BLaER1 (cell line): ENCODE measurements at regions not wholly inside any gene's neighbourhood (a gene's known extent, or its start where the extent isn't known, plus 50 kb on each side); places are given as distances from the start of the nearest gene placed in this dataset.
A peak's percentile ranks its signal among the peaks of the same experiment; 100 is the strongest.

Experiments used
- H3K27ac ChIP-seq: shearing (Covaris generic); formaldehyde crosslinking; 2 replicates; pipeline ENCODE4 v1.8.1; 2022
- H3K27me3 ChIP-seq: shearing (Covaris generic); formaldehyde crosslinking; 2 replicates; pipeline ENCODE4 v1.8.1; 2022
- H3K36me3 ChIP-seq: shearing (Covaris generic); formaldehyde crosslinking; 2 replicates; pipeline ENCODE4 v1.8.1; 2022
- H3K4me1 ChIP-seq: shearing (Covaris generic); formaldehyde crosslinking; 2 replicates; pipeline ENCODE4 v1.8.1; 2022
- H3K4me2 ChIP-seq: shearing (Covaris generic); formaldehyde crosslinking; 2 replicates; pipeline ENCODE4 v1.8.1; 2022
- H3K4me3 ChIP-seq: shearing (Covaris generic); formaldehyde crosslinking; 2 replicates; pipeline ENCODE4 v1.8.1; 2022
- H3K9ac ChIP-seq: shearing (Covaris generic); formaldehyde crosslinking; 2 replicates; pipeline ENCODE4 v1.8.1; 2022
- H3K9me3 ChIP-seq: shearing (Covaris generic); formaldehyde crosslinking; 2 replicates; pipeline ENCODE4 v1.8.1; 2022
- H4K20me1 ChIP-seq: shearing (Covaris generic); formaldehyde crosslinking; 2 replicates; pipeline ENCODE4 v1.8.1; 2022
- Cebpa-rat ChIP-seq: shearing (Covaris generic); IDR thresholded peaks from 2 replicates; pipeline ENCODE4 v1.8.1; 2022

DNA sequence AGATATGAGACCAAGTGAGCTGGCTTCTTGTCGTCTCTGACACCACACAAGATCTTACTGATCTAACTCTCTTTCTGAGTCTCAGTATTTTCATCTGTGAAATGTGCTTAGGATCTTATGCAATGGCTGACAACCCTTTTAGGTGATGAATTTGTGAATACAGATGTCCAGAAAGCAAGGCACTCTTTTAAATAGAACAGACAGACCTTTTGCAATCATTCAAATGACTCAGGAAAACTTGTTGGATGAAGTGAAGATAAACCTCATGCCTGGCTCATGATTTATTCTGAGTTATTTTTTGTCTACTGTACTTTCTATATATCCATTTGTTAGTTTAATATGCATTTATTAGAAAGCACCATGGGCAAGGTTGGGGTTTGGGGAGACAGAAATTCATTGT is 411.3 kb downstream of the PTPRU start:
- TF ChIP-seq Cebpa-rat = no peak
- Histone ChIP-seq H3K4me1 (peaks cover 40% of the 10 kb centered on the region), H3K27ac (no peak overlapping the region), H3K9ac (no peak overlapping the region), H3K36me3 (no peaks in the 10 kb centered on the region), H4K20me1 (no peaks in the 10 kb centered on the region), H3K4me2 (no peak overlapping the region), H3K9me3 (no peaks in the 10 kb centered on the region), H3K4me3 (no peak overlapping the region), H3K27me3 (no peaks in the 10 kb centered on the region)

DNA sequence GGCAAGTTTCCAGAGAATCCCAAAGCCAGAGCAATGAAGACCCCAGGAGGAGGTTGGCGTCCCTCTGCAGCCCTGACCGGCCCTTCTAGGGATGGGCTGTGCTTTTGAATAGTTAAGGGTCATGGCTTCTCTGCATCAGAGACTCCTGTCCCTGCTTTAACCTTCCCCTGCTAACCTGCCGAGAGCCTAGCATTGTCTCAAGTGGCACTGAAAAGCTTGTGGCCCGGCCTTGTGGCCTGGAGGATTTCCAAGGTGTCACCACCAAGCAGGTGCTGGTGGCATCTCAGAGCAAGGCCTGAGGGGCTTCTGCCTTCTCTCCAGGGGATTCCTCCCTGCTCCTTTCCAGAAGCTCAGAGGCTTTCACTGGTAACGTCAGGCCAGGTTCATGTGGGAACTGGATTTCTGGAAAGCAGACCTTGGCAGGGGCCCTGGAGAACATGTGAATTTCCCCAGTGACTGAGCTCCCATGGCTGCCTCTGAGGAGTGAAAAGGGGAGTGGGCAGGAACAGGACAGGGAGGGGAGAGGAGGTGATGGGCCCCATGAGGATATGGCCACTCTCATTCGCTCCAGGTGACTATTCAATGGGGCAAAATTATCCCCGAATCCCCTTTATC is 409.9 kb downstream of the PTPRU start:
- no peak overlapping the region for H3K9ac ChIP-seq
- H3K27ac ChIP-seq = no peak overlapping the region
- H3K4me3 ChIP-seq = no peak overlapping the region
- H3K36me3 ChIP-seq = no peaks in the 10 kb centered on the region
- H4K20me1 ChIP-seq = no peaks in the 10 kb centered on the region
- H3K4me2 ChIP-seq = peak overlapping the region; percentile 19; the same call in 1 of the 2 replicates
- H3K9me3 ChIP-seq = no peaks in the 10 kb centered on the region
- peaks cover 49% of the 10 kb centered on the region for H3K4me1 ChIP-seq
- no peak for TF ChIP-seq Cebpa-rat
- H3K27me3 ChIP-seq = no peaks in the 10 kb centered on the region

DNA sequence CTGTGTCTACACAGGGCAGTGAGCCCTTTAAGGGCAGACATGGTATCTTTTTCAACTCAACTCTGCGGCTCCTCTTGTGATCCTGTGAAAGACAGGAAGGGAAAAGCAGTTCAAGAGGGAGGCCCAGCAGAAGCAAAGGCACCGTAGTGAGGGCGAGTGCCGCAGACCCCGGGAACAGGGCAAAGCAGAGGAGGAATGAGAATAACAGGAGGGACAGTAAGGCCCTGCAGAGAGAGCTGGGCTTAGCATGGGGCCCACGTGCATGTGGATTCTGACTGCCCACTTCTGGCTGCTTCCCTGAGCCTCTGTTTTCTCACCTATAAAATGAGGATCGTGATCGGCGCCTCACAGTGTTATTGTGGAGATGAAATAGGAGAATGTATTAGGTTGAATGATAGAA is 409.3 kb downstream of the PTPRU start:
- no peak for TF ChIP-seq Cebpa-rat
- H4K20me1 ChIP-seq = no peaks in the 10 kb centered on the region
- H3K27me3 ChIP-seq = no peaks in the 10 kb centered on the region
- peaks cover 49% of the 10 kb centered on the region for H3K4me1 ChIP-seq
- peak overlapping the region; percentile 28; the same call in 1 of the 2 replicates for H3K4me2 ChIP-seq
- no peaks in the 10 kb centered on the region for H3K36me3 ChIP-seq
- no peaks in the 10 kb centered on the region for H3K9me3 ChIP-seq
- no peak overlapping the region for H3K27ac ChIP-seq
- no peak overlapping the region for H3K4me3 ChIP-seq
- no peak overlapping the region for H3K9ac ChIP-seq

GRCh38 chr1:29644812-29645211 is 408.5 kb downstream of the PTPRU start:
- H3K9me3 ChIP-seq = no peaks in the 10 kb centered on the region
- H3K4me1 ChIP-seq = peaks cover 49% of the 10 kb centered on the region
- no peaks in the 10 kb centered on the region for H4K20me1 ChIP-seq
- no peak for TF ChIP-seq Cebpa-rat
- H3K36me3 ChIP-seq = no peaks in the 10 kb centered on the region
- H3K27me3 ChIP-seq = no peaks in the 10 kb centered on the region
- no peak overlapping the region for H3K9ac ChIP-seq
- H3K27ac ChIP-seq = no peak overlapping the region
- H3K4me3 ChIP-seq = no peak overlapping the region
- peak overlapping the region; percentile 28 for H3K4me2 ChIP-seq

- TF ChIP-seq Cebpa-rat = no peak
- no peak overlapping the region for H3K9ac ChIP-seq
- peaks cover 52% of the 10 kb centered on the region for H3K4me1 ChIP-seq
- no peaks in the 10 kb centered on the region for H4K20me1 ChIP-seq
- no peak overlapping the region for H3K4me2 ChIP-seq
- H3K4me3 ChIP-seq = no peak overlapping the region
- H3K27me3 ChIP-seq = no peaks in the 10 kb centered on the region
- no peaks in the 10 kb centered on the region for H3K36me3 ChIP-seq
- no peak overlapping the region for H3K27ac ChIP-seq
- no peaks in the 10 kb centered on the region for H3K9me3 ChIP-seq
These were observed 407.6 kb downstream of the PTPRU start for GRCh38 chr1:29643838-29644440.

- Histone ChIP-seq H3K4me2 (no peak overlapping the region), H3K4me3 (no peak overlapping the region), H3K9ac (no peak overlapping the region), H3K27me3 (no peaks in the 10 kb centered on the region), H3K27ac (no peak overlapping the region), H3K36me3 (no peaks in the 10 kb centered on the region), H3K4me1 (peaks cover 52% of the 10 kb centered on the region), H4K20me1 (no peaks in the 10 kb centered on the region), H3K9me3 (no peaks in the 10 kb centered on the region)
- TF ChIP-seq Cebpa-rat = no peak
These were observed 407.0 kb downstream of the PTPRU start for GRCh38 chr1:29643281-29643680.

DNA sequence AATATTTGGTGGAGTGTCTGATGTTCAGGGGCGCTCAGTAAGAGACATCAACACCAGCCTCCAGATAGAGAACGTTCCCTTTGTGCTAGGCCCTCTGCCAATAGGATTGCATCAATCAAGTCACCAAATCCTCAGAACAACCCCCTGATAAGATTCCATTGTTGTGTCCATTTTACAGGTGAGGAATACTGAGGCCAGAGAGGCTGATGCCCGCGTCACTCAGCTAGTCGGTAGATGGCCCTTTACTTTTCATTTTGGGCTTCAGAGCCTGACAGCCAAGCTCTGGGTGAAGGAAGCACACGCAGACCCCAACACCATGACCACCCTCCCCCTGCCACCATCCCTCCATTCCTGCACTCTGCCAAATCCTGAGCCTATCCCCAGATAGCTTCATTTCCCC is 406.2 kb downstream of the PTPRU start:
- Histone ChIP-seq H3K4me1 (peaks cover 52% of the 10 kb centered on the region), H3K4me2 (no peak overlapping the region), H3K27ac (no peak overlapping the region), H3K4me3 (no peak overlapping the region), H3K27me3 (no peaks in the 10 kb centered on the region), H4K20me1 (no peaks in the 10 kb centered on the region), H3K9me3 (no peaks in the 10 kb centered on the region), H3K36me3 (no peaks in the 10 kb centered on the region), H3K9ac (no peak overlapping the region)
- no peak for TF ChIP-seq Cebpa-rat

GRCh38 chr1:29641921-29642320 is 405.6 kb downstream of the PTPRU start:
- TF ChIP-seq Cebpa-rat = no peak
- H3K4me3 ChIP-seq = no peak overlapping the region
- H3K4me2 ChIP-seq = peak overlapping the region; percentile 88
- H3K27ac ChIP-seq = peak overlapping the region; percentile 87
- no peak overlapping the region for H3K9ac ChIP-seq
- no peaks in the 10 kb centered on the region for H3K36me3 ChIP-seq
- H4K20me1 ChIP-seq = no peaks in the 10 kb centered on the region
- peaks cover 52% of the 10 kb centered on the region for H3K4me1 ChIP-seq
- H3K9me3 ChIP-seq = no peaks in the 10 kb centered on the region
- H3K27me3 ChIP-seq = no peaks in the 10 kb centered on the region

DNA sequence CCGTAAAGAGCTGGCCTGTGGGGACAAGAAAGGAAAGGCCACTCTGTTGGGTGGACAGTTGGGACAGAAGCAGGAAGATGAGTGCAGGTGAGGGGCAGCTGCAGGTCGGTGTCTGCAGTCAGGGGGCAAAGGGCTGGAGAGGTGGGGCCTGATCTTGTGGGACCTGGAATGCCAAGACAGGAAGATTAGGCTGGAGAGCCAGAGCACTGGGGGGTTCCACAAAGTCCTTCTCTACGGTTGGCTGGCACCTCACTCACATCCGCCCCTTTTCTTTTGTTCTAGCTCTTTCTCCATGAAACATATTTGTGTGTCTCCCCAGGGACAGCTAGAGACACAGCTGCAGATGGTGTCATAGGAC is 404.1 kb downstream of the PTPRU start:
- no peak for TF ChIP-seq Cebpa-rat
- Histone ChIP-seq H3K4me1 (peaks cover 41% of the 10 kb centered on the region), H3K9ac (peak overlapping the region; percentile 76), H3K4me2 (peak overlapping the region; percentile 88), H3K27ac (peak overlapping the region; percentile 87), H3K36me3 (no peaks in the 10 kb centered on the region), H3K9me3 (no peaks in the 10 kb centered on the region), H4K20me1 (no peaks in the 10 kb centered on the region), H3K27me3 (no peaks in the 10 kb centered on the region), H3K4me3 (no peak overlapping the region; the same call in 1 of the 2 replicates)

GRCh38 chr1:29639741-29640427 is 403.6 kb downstream of the PTPRU start:
- Histone ChIP-seq H3K27me3 (no peaks in the 10 kb centered on the region), H3K36me3 (no peaks in the 10 kb centered on the region), H4K20me1 (no peaks in the 10 kb centered on the region), H3K4me3 (no peak overlapping the region; the same call in 1 of the 2 replicates), H3K9ac (peak overlapping the region; percentile 76), H3K9me3 (no peaks in the 10 kb centered on the region), H3K4me1 (peaks cover 36% of the 10 kb centered on the region), H3K4me2 (peak overlapping the region; percentile 88), H3K27ac (peak overlapping the region; percentile 87)
- no peak for TF ChIP-seq Cebpa-rat
